K562 (cell line): ENCODE measurements at regions not wholly inside any gene's neighbourhood (a gene's known extent, or its start where the extent isn't known, plus 50 kb on each side); places are given as distances from the start of the nearest gene placed in this dataset.
"Not testable (repeated sequence)": the region's sequence is repeated elsewhere in the genome, so short reads cannot be mapped to it uniquely, and the experiment has no call there.

Experiments used
- ATAC-seq: fragments of 200-7000 bp; cut with Tn5 transposase; 3 replicates; pipeline ENCODE4 v1.9.1; 2020; ENCODE audit warnings: moderate library complexity
- BruUV-seq: library from RNA; stranded (reverse); fragments of 400-500 nt; replicated peaks from 2 replicates; lab custom pipeline; 2021; lab: Mats Ljungman, UMichigan
- CTCF ChIA-PET: fragments of 300-600 bp; formaldehyde crosslinking; extraction: SDS; loops from one replicate; lab custom pipeline; 2021; ENCODE audit warnings: low intra/inter-chr PET ratio; lab: Yijun Ruan, JAX
- POLR2A ChIA-PET: fragments of 300-600, 350-650 bp; sonication (Branson Sonifier 250); formaldehyde crosslinking; extraction: SDS; loops from one replicate; lab custom pipeline; 2021; ENCODE audit warnings: antibody characterized with exemption, inconsistent platforms; lab: Yijun Ruan, JAX
- DNase-seq, 4 experiments: peaks; one replicate each; pipeline versions ENCODE4 v3.0.0 to v3.0.0-alpha.2; 2011 to 2018; ENCODE audit warnings: low spot score in 3 of 4, mixed read lengths in 3 of 4; ENCODE audit errors: extremely low read depth in 1 of 4
- FAIRE-seq: peaks from 2 replicates; lab custom pipeline; 2011; peaks lifted over from hg19 to GRCh38; lab: Jason Lieb, UNC
- H2AFZ ChIP-seq: 2 replicates; pipeline ENCODE4 v1.6.0; 2011; ENCODE audit warnings: low read depth, low read length, control low read depth, inconsistent platforms
- H3K27ac ChIP-seq: fragments of 200-600 bp; 3 replicates; pipeline ENCODE4 v1.8.0; 2011; ENCODE audit warnings: low read depth, mild to moderate bottlenecking, control low read depth, inconsistent platforms, low read length, moderate library complexity, mixed read lengths; ENCODE audit errors: extremely low read depth
- H3K27me3 ChIP-seq, 2 experiments: fragments of 300-600 bp in 1 of 2; 2 replicates in 1 of 2; 3 replicates in 1 of 2; pipeline versions ENCODE4 v1.6.0 to v1.8.0; 2011; ENCODE audit warnings: inconsistent platforms in 2 of 2, low read length in 2 of 2, mild to moderate bottlenecking in 1 of 2, mixed read lengths in 1 of 2, moderate library complexity in 1 of 2; ENCODE audit not compliant: control insufficient read depth in 2 of 2, insufficient read depth in 2 of 2
- H3K36me3 ChIP-seq: fragments of 300-600 bp; 3 replicates; pipeline ENCODE4 v1.8.0; 2011; ENCODE audit warnings: mild to moderate bottlenecking, low read length, inconsistent platforms; ENCODE audit not compliant: control insufficient read depth, insufficient read depth
- H3K4me1 ChIP-seq, 2 experiments: fragments of 200-600 bp in 1 of 2; replicated peaks in 1 of 2; 2 replicates in 1 of 2; 3 replicates in 1 of 2; pipeline versions ENCODE4 v1.5.1 to v1.8.0; 2011; ENCODE audit warnings: inconsistent platforms in 2 of 2, low read length in 2 of 2, mild to moderate bottlenecking in 1 of 2, mixed read lengths in 1 of 2, moderate library complexity in 1 of 2; ENCODE audit not compliant: control insufficient read depth in 2 of 2, insufficient read depth in 2 of 2
- H3K4me2 ChIP-seq: 2 replicates; pipeline ENCODE4 v1.6.1; 2011; ENCODE audit warnings: low read length, control low read depth, inconsistent platforms, mixed read lengths; ENCODE audit not compliant: insufficient read depth
- H3K4me3 ChIP-seq: fragments of 200-600 bp; sonication (generic), shearing (Covaris generic); 2 replicates; pipeline ENCODE4 v1.5.1; 2016; ENCODE audit warnings: control low read depth, inconsistent platforms
- H3K79me2 ChIP-seq: fragments of 200-600 bp; 3 replicates; pipeline ENCODE4 v1.8.0; 2011; ENCODE audit warnings: low read length, inconsistent platforms; ENCODE audit not compliant: control insufficient read depth, insufficient read depth
- H3K9ac ChIP-seq, 2 experiments: 2 replicates each; pipeline versions ENCODE4 v1.6.0 to v1.6.1; 2011; ENCODE audit warnings: low read depth in 2 of 2, low read length in 2 of 2, control low read depth in 1 of 2, inconsistent platforms in 1 of 2, mild to moderate bottlenecking in 1 of 2, mixed read lengths in 1 of 2; ENCODE audit not compliant: insufficient read depth in 1 of 2
- H3K9me1 ChIP-seq: one replicate; pipeline ENCODE4 v1.6.0; 2011; ENCODE audit warnings: inconsistent platforms, mild to moderate bottlenecking, low read length, moderate library complexity; ENCODE audit not compliant: control insufficient read depth, insufficient read depth
- H3K9me3 ChIP-seq: replicated peaks from 2 replicates; pipeline ENCODE4 v1.5.1; 2011; ENCODE audit warnings: low read depth, low read length, inconsistent platforms; ENCODE audit not compliant: control insufficient read depth, insufficient read depth
- H4K20me1 ChIP-seq: replicated peaks from 2 replicates; pipeline ENCODE4 v1.6.1; 2011; ENCODE audit warnings: low read length, inconsistent platforms, mixed read lengths; ENCODE audit not compliant: control insufficient read depth, insufficient read depth
- BRD9 ChIP-seq: fragments of 450-650 bp; IDR thresholded peaks from 2 replicates; pipeline ENCODE4 v1.6.1; 2018; ENCODE audit warnings: low read depth; ENCODE audit not compliant: partially characterized antibody
- JUN ChIP-seq, 2 experiments: sonication (generic) in 1 of 2; formaldehyde crosslinking in 1 of 2; IDR thresholded peaks; 2 replicates each; pipeline versions ENCODE4 v1.6.1 to v1.8.0; 2012 to 2022; ENCODE audit warnings: borderline replicate concordance in 2 of 2, mild to moderate bottlenecking in 2 of 2, improper control_type of control experiment in 1 of 2, low read depth in 1 of 2, low read length in 1 of 2, missing genetic modification reagents in 1 of 2
- NR3C1 ChIP-seq: sonication (generic); formaldehyde crosslinking; IDR thresholded peaks from 2 replicates; pipeline ENCODE4 v1.8.1; 2022; ENCODE audit warnings: missing genetic modification reagents
- PHF21A ChIP-seq: fragments of 450-650 bp; IDR thresholded peaks from 2 replicates; pipeline ENCODE4 v1.6.1; 2017; ENCODE audit warnings: low read depth, borderline replicate concordance
- POLR2AphosphoS2 ChIP-seq: IDR thresholded peaks from 2 replicates; pipeline ENCODE4 v1.6.1; 2012; ENCODE audit warnings: low read length, improper control_type of control experiment
- TCF7L2 ChIP-seq: fragments of 150-350 bp; IDR thresholded peaks from 2 replicates; pipeline ENCODE4 v1.6.1; 2016; ENCODE audit warnings: low read depth, mild to moderate bottlenecking, low read length, moderate library complexity
- ZEB2 ChIP-seq: fragments of 450-650 bp; IDR thresholded peaks from 2 replicates; pipeline ENCODE4 v1.6.1; 2016
- ZFP36 ChIP-seq: fragments of 150-350 bp; IDR thresholded peaks from 2 replicates; pipeline ENCODE4 v1.6.1; 2018; ENCODE audit warnings: low read length, low read depth; ENCODE audit not compliant: partially characterized antibody
- ZNF146 ChIP-seq: IDR thresholded peaks from one replicate; pipeline ENCODE4 v1.6.1; 2018; ENCODE audit warnings: missing compliant biosample characterization; ENCODE audit not compliant: unreplicated experiment
- in situ Hi-C: fragments of 300-500 bp; cut with MboI; formaldehyde crosslinking; loops from 4 replicates; pipeline ENCODE4 v1.15.0; 2018; ENCODE audit warnings: inconsistent platforms, mixed read lengths
- intact Hi-C: fragments of 100-400 bp; cut with micrococcal nuclease; formaldehyde crosslinking; loops from 2 replicates; pipeline ENCODE4 v1.14.2; 2022

- no peak for TF ChIP-seq BRD9
- TF ChIP-seq TCF7L2, result no peak
- TF ChIP-seq POLR2AphosphoS2, result no peak
- no peak for TF ChIP-seq ZEB2
- TF ChIP-seq JUN (IDR thresholded peaks at IDR 0.05; ENCODE audit: borderline replicate concordance, low read depth, low read length), result no peak
- TF ChIP-seq JUN (CRISPR knock-in tag; IDR thresholded peaks at IDR 0.05; ENCODE audit: borderline replicate concordance), result no peak
- no peak for TF ChIP-seq NR3C1 (CRISPR knock-in tag)
- TF ChIP-seq ZFP36, result no peak
- TF ChIP-seq PHF21A, result no peak
Observed at GRCh38 chr6:81933089-81933488, 180.6 kb upstream of the TENT5A start (continued).

- H3K9me1 ChIP-seq, H3K9ac ChIP-seq, BruUV-seq, H3K9me3 ChIP-seq, H3K79me2 ChIP-seq, H4K20me1 ChIP-seq, H2AFZ ChIP-seq, H3K27ac ChIP-seq, intact Hi-C loops, in situ Hi-C loops, H3K27me3 ChIP-seq, H3K4me1 ChIP-seq, FAIRE-seq, H3K36me3 ChIP-seq, ATAC-seq, H3K4me2 ChIP-seq, H3K4me3 ChIP-seq, DNase-seq, CTCF ChIA-PET, POLR2A ChIA-PET: not testable (repeated sequence)
- TF ChIP-seq ZNF146 (CRISPR knock-in tag), result peak; percentile 55
Observed at GRCh38 chr6:81932448-81932847, 180.0 kb upstream of the TENT5A start.
